ENCODE measurements at regions not wholly inside any gene's neighbourhood (a gene's known extent, or its start where the extent isn't known, plus 50 kb on each side); places are given as distances from the start of the nearest gene placed in this dataset.

GRCh38 chrY:19053806-19054205, 280.3 kb upstream of the HSFY2 start:
- no peak for TF ChIP-seq POLR2A (IDR thresholded peaks at IDR 0.05)
- TF ChIP-seq, protein P1, sequence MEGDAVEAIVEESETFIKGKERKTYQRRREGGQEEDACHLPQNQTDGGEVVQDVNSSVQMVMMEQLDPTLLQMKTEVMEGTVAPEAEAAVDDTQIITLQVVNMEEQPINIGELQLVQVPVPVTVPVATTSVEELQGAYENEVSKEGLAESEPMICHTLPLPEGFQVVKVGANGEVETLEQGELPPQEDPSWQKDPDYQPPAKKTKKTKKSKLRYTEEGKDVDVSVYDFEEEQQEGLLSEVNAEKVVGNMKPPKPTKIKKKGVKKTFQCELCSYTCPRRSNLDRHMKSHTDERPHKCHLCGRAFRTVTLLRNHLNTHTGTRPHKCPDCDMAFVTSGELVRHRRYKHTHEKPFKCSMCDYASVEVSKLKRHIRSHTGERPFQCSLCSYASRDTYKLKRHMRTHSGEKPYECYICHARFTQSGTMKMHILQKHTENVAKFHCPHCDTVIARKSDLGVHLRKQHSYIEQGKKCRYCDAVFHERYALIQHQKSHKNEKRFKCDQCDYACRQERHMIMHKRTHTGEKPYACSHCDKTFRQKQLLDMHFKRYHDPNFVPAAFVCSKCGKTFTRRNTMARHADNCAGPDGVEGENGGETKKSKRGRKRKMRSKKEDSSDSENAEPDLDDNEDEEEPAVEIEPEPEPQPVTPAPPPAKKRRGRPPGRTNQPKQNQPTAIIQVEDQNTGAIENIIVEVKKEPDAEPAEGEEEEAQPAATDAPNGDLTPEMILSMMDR (IDR thresholded peaks at IDR 0.05): no peak
